CD14-positive monocyte (primary cell): ENCODE measurements at regions not wholly inside any gene's neighbourhood (a gene's known extent, or its start where the extent isn't known, plus 50 kb on each side); places are given as distances from the start of the nearest gene placed in this dataset.

Source experiments
- DNase-seq, 3 donors: peaks; one replicate each; pipeline ENCODE4 v3.0.0-alpha.2; 2011 to 2022
- H2AFZ ChIP-seq: 2 replicates; pipeline ENCODE4 v1.6.0; 2012; ENCODE audit warnings: mild to moderate bottlenecking, low read depth, low read length, inconsistent platforms; ENCODE audit not compliant: insufficient read depth, poor library complexity, severe bottlenecking
- H3K27ac ChIP-seq, 2 donors: 1 replicate in 1 of 2; 2 replicates in 1 of 2; pipeline ENCODE4 v1.5.1; 2012 to 2013; ENCODE audit warnings: low read length in 2 of 2, control low read depth in 1 of 2, inconsistent platforms in 1 of 2, low read depth in 1 of 2, mild to moderate bottlenecking in 1 of 2
- H3K27me3 ChIP-seq, 2 donors: one replicate each; pipeline versions ENCODE4 v1.6.0 to v1.6.1; 2011 to 2013; ENCODE audit warnings: low read length in 2 of 2; ENCODE audit not compliant: control insufficient read depth in 2 of 2, insufficient read depth in 2 of 2
- H3K36me3 ChIP-seq, 2 donors: replicated peaks in 1 of 2; 1 replicate in 1 of 2; 2 replicates in 1 of 2; pipeline versions ENCODE4 v1.5.1 to v1.6.1; 2012 to 2013; ENCODE audit warnings: low read length in 2 of 2, control low read depth in 1 of 2, inconsistent platforms in 1 of 2, mild to moderate bottlenecking in 1 of 2; ENCODE audit not compliant: insufficient read depth in 2 of 2, control insufficient read depth in 1 of 2
- H3K4me1 ChIP-seq, 2 donors: 1 replicate in 1 of 2; 2 replicates in 1 of 2; pipeline versions ENCODE4 v1.5.1 to v1.6.1; 2012 to 2013; ENCODE audit warnings: low read length in 2 of 2, control low read depth in 1 of 2, inconsistent platforms in 1 of 2, mild to moderate bottlenecking in 1 of 2, moderate library complexity in 1 of 2; ENCODE audit not compliant: insufficient read depth in 2 of 2, control insufficient read depth in 1 of 2
- H3K4me2 ChIP-seq: replicated peaks from 2 replicates; pipeline ENCODE3; 2012; ENCODE audit warnings: low read length, moderate library complexity, mild to moderate bottlenecking; ENCODE audit not compliant: poor library complexity, severe bottlenecking; ENCODE audit errors: extremely low read depth
- H3K4me3 ChIP-seq, 3 experiments: fragments of 200-600 bp in 1 of 3; sonication (generic) in 1 of 3; replicated peaks in 1 of 3; 1 replicate in 2 of 3; 2 replicates in 1 of 3; pipeline ENCODE4 v1.5.1; 2011 to 2013; ENCODE audit warnings: low read length in 3 of 3, mild to moderate bottlenecking in 3 of 3, control low read depth in 2 of 3, low read depth in 2 of 3, inconsistent platforms in 1 of 3, moderate library complexity in 1 of 3
- H3K79me2 ChIP-seq: 2 replicates; pipeline ENCODE4 v1.6.0; 2012; ENCODE audit warnings: mild to moderate bottlenecking, control low read depth, inconsistent platforms, low read length, moderate library complexity; ENCODE audit not compliant: insufficient read depth
- H3K9ac ChIP-seq: 2 replicates; pipeline ENCODE4 v1.6.0; 2017; ENCODE audit warnings: low read length, mild to moderate bottlenecking; ENCODE audit not compliant: insufficient read depth, poor library complexity, severe bottlenecking
- H3K9me3 ChIP-seq, 2 donors: replicated peaks in 1 of 2; 1 replicate in 1 of 2; 2 replicates in 1 of 2; pipeline versions ENCODE4 v1.5.1 to v1.6.1; 2012 to 2013; ENCODE audit warnings: low read length in 2 of 2, control low read depth in 1 of 2; ENCODE audit not compliant: control insufficient read depth in 1 of 2, insufficient read depth in 1 of 2
- H4K20me1 ChIP-seq: 2 replicates; pipeline ENCODE4 v1.6.0; 2012; ENCODE audit warnings: mild to moderate bottlenecking, low read length, control low read depth, moderate library complexity; ENCODE audit not compliant: insufficient read depth
- H3K27ac Mint-ChIP-seq, 7 donors: one replicate each; pipeline ENCODE4 v1.8.0; 2020; ENCODE audit warnings: mild to moderate bottlenecking in 7 of 7, mixed read lengths in 7 of 7, moderate library complexity in 6 of 7, inconsistent platforms in 2 of 7
- H3K27me3 Mint-ChIP-seq, 3 donors: one replicate each; pipeline ENCODE4 v1.8.0; 2021 to 2022; ENCODE audit warnings: low read depth in 3 of 3, mild to moderate bottlenecking in 3 of 3, mixed read lengths in 3 of 3, moderate library complexity in 3 of 3, inconsistent platforms in 1 of 3
- H3K36me3 Mint-ChIP-seq, 2 donors: one replicate each; pipeline ENCODE4 v1.8.0; 2020; ENCODE audit warnings: mixed read lengths in 2 of 2, inconsistent platforms in 1 of 2, mild to moderate bottlenecking in 1 of 2
- H3K4me1 Mint-ChIP-seq: one replicate; pipeline ENCODE4 v1.8.0; 2020; ENCODE audit warnings: mild to moderate bottlenecking, mixed read lengths
- H3K4me3 Mint-ChIP-seq, 2 donors: one replicate each; pipeline ENCODE4 v1.8.0; 2020; ENCODE audit warnings: mild to moderate bottlenecking in 2 of 2, mixed read lengths in 2 of 2, moderate library complexity in 1 of 2
- H3K9me3 Mint-ChIP-seq, 7 donors: one replicate each; pipeline ENCODE4 v1.8.0; 2020 to 2022; ENCODE audit warnings: mixed read lengths in 7 of 7, mild to moderate bottlenecking in 6 of 7, moderate library complexity in 6 of 7, inconsistent platforms in 2 of 7
- WGBS: methylation state at CpG from one replicate; pipeline ENCODE4 v1.1.5; 2013; ENCODE audit warnings: missing lambda C conversion rate; ENCODE audit not compliant: insufficient coverage; 5-methylcytosine and 5-hydroxymethylcytosine counted together
- intact Hi-C, 2 donors: fragments of 100-400 bp; cut with micrococcal nuclease; formaldehyde crosslinking; loops; one replicate each; pipeline versions ENCODE4 v1.15.0 to v1.15.1; 2023
- TF ChIP-seq, protein P1 (sequence below): fragments of 200-600 bp; IDR thresholded peaks from one replicate; pipeline ENCODE4 v1.8.0; 2022; ENCODE audit warnings: antibody characterized with exemption, mild to moderate bottlenecking

DNA sequence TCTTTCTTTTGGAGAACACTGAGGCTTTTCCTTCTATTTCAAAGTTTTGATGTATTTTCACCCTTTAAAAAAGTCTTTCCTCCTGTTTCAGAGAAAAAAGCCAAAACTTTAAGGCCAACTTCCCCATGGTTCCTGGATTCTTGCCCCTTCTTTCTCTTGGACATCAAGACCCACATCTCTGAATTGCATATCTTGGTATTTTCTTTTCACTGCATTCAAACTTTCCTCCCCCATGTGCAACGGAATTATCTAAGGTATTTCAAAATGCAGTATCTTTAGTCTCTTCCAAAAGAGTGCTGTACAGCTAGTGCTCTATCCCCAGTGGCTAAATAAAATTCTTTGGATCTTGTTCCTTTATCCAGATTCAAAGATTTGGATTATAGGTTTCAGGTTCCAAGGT, 81.1 kb upstream of the TSPAN2 start:
- peaks cover 0 to 13% (median 6%) of the 10 kb centered on the region in 3 donors for H3K27me3 Mint-ChIP-seq
- H3K4me3 Mint-ChIP-seq, result no peak overlapping the region
- no peak for DNase-seq
- H3K4me1 Mint-ChIP-seq, result no peaks in the 10 kb centered on the region
- no peak overlapping the region for H3K4me3 ChIP-seq
- H3K36me3 Mint-ChIP-seq, result no peaks in the 10 kb centered on the region
- intact Hi-C loops, result no loop called here
- H3K79me2 ChIP-seq, result no peaks in the 10 kb centered on the region
- no peaks in the 10 kb centered on the region for H3K36me3 ChIP-seq
- no CpG with 5 or more reads among the region's 1 CpG for WGBS
- H3K4me1 ChIP-seq, result no peaks in the 10 kb centered on the region
- H3K27me3 ChIP-seq, result no peaks in the 10 kb centered on the region
- no peak overlapping the region for H2AFZ ChIP-seq
- no peak overlapping the region for H3K4me2 ChIP-seq
- H3K9me3 ChIP-seq, result no peaks in the 10 kb centered on the region
- TF ChIP-seq, protein P1, sequence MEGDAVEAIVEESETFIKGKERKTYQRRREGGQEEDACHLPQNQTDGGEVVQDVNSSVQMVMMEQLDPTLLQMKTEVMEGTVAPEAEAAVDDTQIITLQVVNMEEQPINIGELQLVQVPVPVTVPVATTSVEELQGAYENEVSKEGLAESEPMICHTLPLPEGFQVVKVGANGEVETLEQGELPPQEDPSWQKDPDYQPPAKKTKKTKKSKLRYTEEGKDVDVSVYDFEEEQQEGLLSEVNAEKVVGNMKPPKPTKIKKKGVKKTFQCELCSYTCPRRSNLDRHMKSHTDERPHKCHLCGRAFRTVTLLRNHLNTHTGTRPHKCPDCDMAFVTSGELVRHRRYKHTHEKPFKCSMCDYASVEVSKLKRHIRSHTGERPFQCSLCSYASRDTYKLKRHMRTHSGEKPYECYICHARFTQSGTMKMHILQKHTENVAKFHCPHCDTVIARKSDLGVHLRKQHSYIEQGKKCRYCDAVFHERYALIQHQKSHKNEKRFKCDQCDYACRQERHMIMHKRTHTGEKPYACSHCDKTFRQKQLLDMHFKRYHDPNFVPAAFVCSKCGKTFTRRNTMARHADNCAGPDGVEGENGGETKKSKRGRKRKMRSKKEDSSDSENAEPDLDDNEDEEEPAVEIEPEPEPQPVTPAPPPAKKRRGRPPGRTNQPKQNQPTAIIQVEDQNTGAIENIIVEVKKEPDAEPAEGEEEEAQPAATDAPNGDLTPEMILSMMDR, result no peak
- peaks cover 0 to 6% (median 0%) of the 10 kb centered on the region in 7 donors for H3K9me3 Mint-ChIP-seq
- H3K27ac ChIP-seq, result no peak overlapping the region
- H3K27ac Mint-ChIP-seq, result no peak overlapping the region
- no peaks in the 10 kb centered on the region for H4K20me1 ChIP-seq
- no peak overlapping the region for H3K9ac ChIP-seq

DNA sequence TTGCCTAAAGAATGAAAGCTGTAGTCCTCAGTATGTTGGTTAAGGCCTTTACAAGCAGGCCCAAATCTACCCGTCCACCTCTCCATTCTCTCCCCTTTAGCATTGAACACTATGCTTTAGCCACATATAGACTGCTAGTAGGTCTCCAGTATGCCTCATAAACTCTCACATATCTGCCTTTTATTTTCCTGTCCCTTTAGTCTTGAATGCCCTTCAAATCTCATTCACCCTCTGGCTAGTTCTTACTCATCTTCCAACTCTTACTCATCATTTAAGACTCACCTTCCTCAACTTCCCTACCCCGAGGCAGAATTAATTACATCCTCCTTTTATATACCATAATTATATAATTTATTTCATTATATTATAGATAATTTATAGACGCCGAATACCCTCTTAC, 78.7 kb upstream of the TSPAN2 start:
- H3K4me3 ChIP-seq, result no peak overlapping the region
- no peak overlapping the region for H3K9ac ChIP-seq
- no peak overlapping the region for H3K27ac Mint-ChIP-seq
- H3K27ac ChIP-seq, result no peak overlapping the region
- H3K27me3 ChIP-seq, result no peaks in the 10 kb centered on the region
- H3K4me2 ChIP-seq, result no peak overlapping the region
- H3K36me3 ChIP-seq, result no peaks in the 10 kb centered on the region
- H2AFZ ChIP-seq, result no peak overlapping the region
- H3K79me2 ChIP-seq, result no peaks in the 10 kb centered on the region
- peaks cover 2 to 8% (median 6%) of the 10 kb centered on the region in 3 donors for H3K27me3 Mint-ChIP-seq
- H3K9me3 Mint-ChIP-seq, result peaks cover 0 to 6% (median 0%) of the 10 kb centered on the region in 7 donors
- H3K36me3 Mint-ChIP-seq, result no peaks in the 10 kb centered on the region
- no peaks in the 10 kb centered on the region for H3K4me1 ChIP-seq
- no peak for DNase-seq
- H3K4me1 Mint-ChIP-seq, result no peaks in the 10 kb centered on the region
- 89% methylated on average over 1 of the region's 4 CpGs for WGBS
- H3K9me3 ChIP-seq, result no peaks in the 10 kb centered on the region
- intact Hi-C loops, result no loop called here
- H4K20me1 ChIP-seq, result no peaks in the 10 kb centered on the region
- TF ChIP-seq, protein P1, result no peak
- no peak overlapping the region for H3K4me3 Mint-ChIP-seq
